ENCODE measurements at regions not wholly inside any gene's neighbourhood (a gene's known extent, or its start where the extent isn't known, plus 50 kb on each side); places are given as distances from the start of the nearest gene placed in this dataset.

GRCh38 chr18:44423814-44424644 is 256.7 kb upstream of the SETBP1 start:
- Histone ChIP-seq H3K27ac (no peak overlapping the region), H3K4me3 (ENCODE audit: low read depth, low read length) (no peak overlapping the region), H3K36me3 (replicated peaks) (no peaks in the 10 kb centered on the region), H3K27me3 (replicated peaks) (no peaks in the 10 kb centered on the region)
- in situ Hi-C loops (cut with HindIII; ENCODE audit: low pct_ligation_motif_present, low sequenced_read_pairs), result no loop called here
- DNase-seq, result no peak
- no peak for TF ChIP-seq CTCF (IDR thresholded peaks at IDR 0.05; ENCODE audit: low read depth, low read length, missing control alignments)

- in situ Hi-C loops (cut with HindIII; ENCODE audit: low pct_ligation_motif_present, low sequenced_read_pairs), result no loop called here
- no peaks in the 10 kb centered on the region for H3K36me3 ChIP-seq (replicated peaks)
- TF ChIP-seq CTCF (IDR thresholded peaks at IDR 0.05; ENCODE audit: low read depth, low read length, missing control alignments), result no peak
- DNase-seq, result no peak
- no peak overlapping the region for H3K4me3 ChIP-seq (ENCODE audit: low read depth, low read length)
- no peak overlapping the region for H3K27ac ChIP-seq
- H3K27me3 ChIP-seq (replicated peaks), result no peaks in the 10 kb centered on the region
Measured at GRCh38 chr18:44424645-44425035, 256.0 kb upstream of the SETBP1 start.

- no peak for DNase-seq
Measured at GRCh38 chr18:44425161-44425560, 255.5 kb upstream of the SETBP1 start.

GRCh38 chr18:44437603-44438002 is 243.1 kb upstream of the SETBP1 start:
- in situ Hi-C loops (cut with HindIII; ENCODE audit: low pct_ligation_motif_present, low sequenced_read_pairs), result no loop called here

More at GRCh38 chr18:44425161-44425560, 255.5 kb upstream of the SETBP1 start:
- TF ChIP-seq CTCF (IDR thresholded peaks at IDR 0.05; ENCODE audit: low read depth, low read length, missing control alignments), result no peak
- in situ Hi-C loops (cut with HindIII; ENCODE audit: low pct_ligation_motif_present, low sequenced_read_pairs), result no loop called here
- H3K27me3 ChIP-seq (replicated peaks), result no peaks in the 10 kb centered on the region
- no peaks in the 10 kb centered on the region for H3K36me3 ChIP-seq (replicated peaks)
- no peak overlapping the region for H3K4me3 ChIP-seq (ENCODE audit: low read depth, low read length)
- H3K27ac ChIP-seq, result no peak overlapping the region

DNA sequence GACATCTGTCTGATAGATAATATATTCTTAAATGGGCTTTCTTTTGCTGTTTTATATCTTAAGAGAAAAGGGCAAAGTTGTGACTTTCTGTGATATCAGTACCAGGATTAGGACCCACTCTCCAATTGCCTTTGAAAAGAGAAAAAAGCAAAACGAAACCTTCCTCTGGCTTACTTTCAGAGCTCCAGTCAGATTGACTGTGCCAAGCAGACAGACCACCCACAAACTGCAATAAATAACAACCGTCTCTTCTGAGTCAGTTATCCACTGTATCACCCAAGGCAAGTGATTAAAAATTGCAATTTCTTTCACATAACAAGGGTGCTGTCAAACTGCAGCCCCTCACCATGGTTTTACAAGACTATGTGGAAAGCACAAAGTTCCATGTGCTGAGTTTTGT is 230.5 kb upstream of the SETBP1 start:
- no peak for TF ChIP-seq CTCF (IDR thresholded peaks at IDR 0.05; ENCODE audit: low read depth, low read length, missing control alignments)
- H3K36me3 ChIP-seq (replicated peaks), result no peaks in the 10 kb centered on the region
- no peaks in the 10 kb centered on the region for H3K27me3 ChIP-seq (replicated peaks)
- in situ Hi-C loops (cut with HindIII; ENCODE audit: low pct_ligation_motif_present, low sequenced_read_pairs), result no loop called here
- H3K27ac ChIP-seq, result no peak overlapping the region
- H3K4me3 ChIP-seq (ENCODE audit: low read depth, low read length), result no peak overlapping the region
- no peak for DNase-seq

More at GRCh38 chr18:44437603-44438002, 243.1 kb upstream of the SETBP1 start:
- TF ChIP-seq CTCF (IDR thresholded peaks at IDR 0.05; ENCODE audit: low read depth, low read length, missing control alignments), result no peak
- H3K36me3 ChIP-seq (replicated peaks), result no peaks in the 10 kb centered on the region
- no peak for DNase-seq
- H3K27ac ChIP-seq, result no peak overlapping the region
- H3K4me3 ChIP-seq (ENCODE audit: low read depth, low read length), result no peak overlapping the region
- no peaks in the 10 kb centered on the region for H3K27me3 ChIP-seq (replicated peaks)

- no peak for TF ChIP-seq CTCF (IDR thresholded peaks at IDR 0.05; ENCODE audit: low read depth, low read length, missing control alignments)
- no peak overlapping the region for H3K4me3 ChIP-seq (ENCODE audit: low read depth, low read length)
- no peak for DNase-seq
- H3K36me3 ChIP-seq (replicated peaks), result no peaks in the 10 kb centered on the region
- in situ Hi-C loops (cut with HindIII; ENCODE audit: low pct_ligation_motif_present, low sequenced_read_pairs), result no loop called here
- H3K27me3 ChIP-seq (replicated peaks), result no peaks in the 10 kb centered on the region
- no peak overlapping the region for H3K27ac ChIP-seq
Measured at GRCh38 chr18:44452346-44452745, 228.3 kb upstream of the SETBP1 start.

Measured in brain microvascular endothelial cell (primary cell).